T47D (cell line): ENCODE measurements at regions not wholly inside any gene's neighbourhood (a gene's known extent, or its start where the extent isn't known, plus 50 kb on each side); places are given as distances from the start of the nearest gene placed in this dataset.
A peak's percentile ranks its signal among the peaks of the same experiment; 100 is the strongest.

Experiments used
- DNase-seq, 2 experiments: peaks; one replicate each; pipeline versions ENCODE4 v3.0.0 to v3.0.0-alpha.2; 2011 to 2012; ENCODE audit warnings: low read depth in 1 of 2, low spot score in 1 of 2
- JUND ChIP-seq: IDR thresholded peaks from 2 replicates; pipeline ENCODE4 v1.6.1; 2012; ENCODE audit warnings: low read depth
- in situ Hi-C: cut with HindIII; loops from 2 replicates; pipeline ENCODE4 v1.10.0; 2016; ENCODE audit warnings: low sequenced_read_pairs, low pct_unique_long_range_greater_than_20kb

DNA sequence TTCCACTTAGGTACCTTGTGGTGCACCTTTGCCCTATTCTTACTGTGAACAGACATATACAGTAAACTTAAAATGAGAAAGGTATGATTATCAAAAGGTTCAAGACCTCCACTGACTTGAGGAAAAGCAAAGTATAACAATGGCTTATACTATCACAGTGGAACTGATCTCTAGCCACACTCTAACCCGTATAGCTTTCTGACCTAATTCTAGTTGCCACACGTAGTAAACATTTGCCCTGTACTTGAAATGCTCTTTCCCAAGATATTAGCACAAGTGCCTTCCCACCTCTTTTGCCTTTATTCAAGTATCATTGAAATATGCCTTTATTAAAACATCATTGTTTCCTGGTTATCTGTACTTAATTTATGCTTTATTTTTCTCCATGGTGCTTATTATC, 250.4 kb upstream of the PPFIA2 start:
- no peak for TF ChIP-seq JUND
- no peak for DNase-seq
- in situ Hi-C loops: no loop called here

DNA sequence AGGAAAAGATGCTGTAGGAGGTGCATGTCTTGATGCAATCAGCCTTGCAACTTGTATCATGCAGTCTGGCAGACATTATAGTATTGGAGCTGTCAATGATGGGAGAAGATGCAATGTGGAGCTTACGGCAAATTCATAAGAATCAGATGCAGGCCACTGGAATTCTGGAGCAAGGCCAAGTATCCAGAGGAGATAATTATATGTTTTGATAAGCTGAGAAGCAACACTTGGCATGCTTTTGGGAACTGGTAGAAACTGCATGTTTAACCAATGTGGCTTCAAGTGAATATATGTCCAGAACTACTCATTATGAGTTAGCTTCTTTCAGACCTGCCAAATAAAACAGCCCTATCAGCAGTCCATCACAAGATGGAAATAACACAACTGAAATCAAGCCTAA, 249.1 kb upstream of the PPFIA2 start:
- in situ Hi-C loops: no loop called here
- DNase-seq: no peak
- TF ChIP-seq JUND: no peak

DNA sequence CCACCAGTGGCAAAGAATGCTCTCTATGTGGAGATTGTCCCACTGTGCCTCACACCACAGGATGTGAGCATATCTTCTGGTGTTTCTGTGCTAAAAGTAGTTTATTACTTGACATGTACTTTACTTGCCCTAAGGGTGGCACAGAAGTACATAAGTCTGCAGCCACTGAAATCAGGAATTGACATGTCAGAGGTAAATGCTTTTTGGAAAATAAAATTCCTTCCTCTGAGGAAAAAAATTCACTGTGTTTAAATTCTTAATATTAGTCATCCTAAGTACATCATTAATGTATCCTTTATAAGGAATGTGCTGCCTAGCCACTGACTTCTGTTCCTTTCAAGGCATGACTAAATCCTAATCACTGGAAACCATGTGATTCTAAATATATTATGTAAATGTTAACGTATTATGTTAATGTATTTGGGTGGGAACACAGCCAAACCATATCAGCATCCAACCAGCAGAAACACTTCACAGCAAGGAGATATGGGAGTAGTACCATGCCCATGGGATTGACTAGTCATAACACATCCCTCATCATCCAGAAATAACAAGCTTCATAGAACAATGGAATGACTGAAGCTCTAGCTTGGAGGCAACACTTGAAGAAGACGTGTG, 239.7 kb upstream of the PPFIA2 start:
- DNase-seq: no peak
- TF ChIP-seq JUND: no peak
- in situ Hi-C loops: no loop called here

DNA sequence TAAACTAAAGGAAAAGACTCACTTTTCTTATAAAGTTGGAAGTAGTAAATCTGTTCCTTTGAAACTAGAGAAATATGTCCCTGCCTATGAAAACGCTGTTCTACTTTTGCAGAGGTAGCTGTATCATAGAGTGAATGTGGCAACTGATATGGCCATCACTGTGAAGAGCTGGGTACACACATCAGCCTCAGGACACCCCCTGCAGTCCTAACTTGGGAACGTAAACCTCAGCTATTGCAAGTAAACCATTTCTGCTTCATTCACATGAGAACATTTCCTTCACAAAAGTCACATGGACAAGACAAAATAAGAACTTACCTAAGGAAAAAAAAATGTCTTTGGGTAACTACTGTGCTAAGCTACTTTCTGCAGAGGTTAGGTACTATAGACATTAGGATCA, 233.3 kb upstream of the PPFIA2 start:
- peak in 1 of 2 experiments; percentile 63 for DNase-seq
- TF ChIP-seq JUND: no peak
- in situ Hi-C loops: no loop called here

DNA sequence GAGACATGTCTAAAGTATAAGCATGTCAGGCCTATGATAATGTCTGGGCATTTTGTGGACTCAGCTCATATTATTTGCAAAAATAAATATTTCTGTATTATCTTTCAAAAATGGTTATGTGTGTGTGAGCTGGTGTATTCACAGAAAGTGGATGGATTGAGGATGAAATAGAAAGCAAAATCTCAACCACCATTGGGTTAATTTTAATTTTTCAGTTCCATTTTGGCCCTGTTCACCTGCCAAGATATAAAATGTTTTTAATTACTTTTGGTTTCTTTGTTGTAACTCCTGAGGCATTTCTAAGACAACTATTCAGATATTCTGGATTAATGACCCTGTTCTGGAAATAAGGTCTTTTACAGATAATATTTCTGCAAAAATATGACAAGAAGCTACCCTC, 232.7 kb upstream of the PPFIA2 start:
- DNase-seq: no peak
- no peak for TF ChIP-seq JUND
- in situ Hi-C loops: no loop called here

DNA sequence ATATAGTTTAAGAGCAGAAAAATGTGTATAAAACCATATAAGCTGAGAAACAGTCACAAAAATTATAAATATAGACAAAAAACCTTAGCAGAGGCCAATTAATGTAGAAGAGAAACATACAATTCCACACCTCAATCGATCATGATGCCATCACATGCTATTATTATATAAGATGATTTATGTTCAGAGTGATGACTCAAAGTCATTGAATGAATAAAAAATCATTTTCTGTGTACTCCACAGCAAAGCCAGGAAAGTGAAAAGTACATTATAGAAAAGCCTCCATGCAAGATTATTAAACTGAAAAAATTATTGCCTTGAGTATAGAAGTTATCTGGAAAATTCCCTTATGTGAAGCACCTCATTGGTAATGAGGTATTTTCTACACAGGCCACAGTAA, 229.2 kb upstream of the PPFIA2 start:
- in situ Hi-C loops: no loop called here
- DNase-seq: no peak
- no peak for TF ChIP-seq JUND

DNA sequence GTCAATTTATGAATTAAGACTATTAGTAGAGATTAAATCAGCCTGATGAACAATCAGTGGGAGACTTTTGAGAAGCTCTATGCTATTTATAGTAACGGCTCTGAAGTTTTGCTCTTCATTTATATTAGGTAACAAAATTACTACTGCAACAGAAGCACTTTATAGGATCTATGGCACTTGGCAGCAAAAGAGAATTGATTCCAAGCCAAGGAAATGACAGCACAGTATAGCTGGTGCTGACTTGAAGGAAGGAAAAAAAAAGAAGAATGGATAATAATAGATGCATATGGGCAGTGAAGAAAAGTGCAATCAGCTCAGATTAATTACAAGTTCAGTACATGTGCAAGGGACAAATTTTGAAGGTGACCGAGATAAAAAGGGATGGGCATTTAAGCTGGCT, 228.2 kb upstream of the PPFIA2 start:
- TF ChIP-seq JUND: no peak
- DNase-seq: no peak
- in situ Hi-C loops: no loop called here

DNA sequence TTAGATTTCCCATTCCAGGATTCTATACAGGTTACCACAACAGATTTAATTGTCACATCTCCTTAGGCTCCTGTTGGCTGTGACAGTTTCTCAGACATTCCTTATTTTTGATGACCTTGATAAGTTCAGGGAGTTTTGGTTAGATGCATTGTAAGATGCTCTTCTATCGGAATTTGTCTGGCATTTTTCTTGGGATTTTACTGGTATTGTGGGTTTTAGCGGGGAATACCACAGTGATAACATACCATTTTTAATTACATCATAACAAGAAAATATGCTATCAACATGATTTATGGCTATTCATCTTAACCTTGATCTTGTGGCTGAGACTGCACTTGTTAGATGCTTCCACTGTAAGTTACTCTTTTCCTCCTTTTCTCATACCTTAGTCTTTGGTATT, 217.5 kb upstream of the PPFIA2 start:
- TF ChIP-seq JUND: no peak
- in situ Hi-C loops: no loop called here
- no peak for DNase-seq

DNA sequence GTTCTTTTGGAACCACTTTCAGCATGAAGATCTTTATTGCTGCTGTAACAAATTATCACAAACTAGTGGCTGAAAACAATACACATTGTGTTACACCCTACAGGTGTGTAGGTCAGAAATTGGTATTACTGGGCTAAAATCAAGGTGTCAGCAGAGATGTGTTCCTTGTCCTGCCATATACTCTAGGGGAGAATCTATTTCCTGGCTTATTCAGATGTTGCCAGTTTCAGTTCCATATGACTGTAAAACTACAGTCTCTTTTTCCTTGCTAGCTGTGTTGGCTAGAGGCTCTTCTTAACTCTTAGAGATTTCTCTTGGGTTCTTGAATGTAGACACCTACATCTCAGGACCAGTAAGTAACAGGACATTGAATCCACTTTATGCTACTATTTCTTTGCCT, 215.6 kb upstream of the PPFIA2 start:
- DNase-seq: no peak
- no peak for TF ChIP-seq JUND
- in situ Hi-C loops: no loop called here

DNA sequence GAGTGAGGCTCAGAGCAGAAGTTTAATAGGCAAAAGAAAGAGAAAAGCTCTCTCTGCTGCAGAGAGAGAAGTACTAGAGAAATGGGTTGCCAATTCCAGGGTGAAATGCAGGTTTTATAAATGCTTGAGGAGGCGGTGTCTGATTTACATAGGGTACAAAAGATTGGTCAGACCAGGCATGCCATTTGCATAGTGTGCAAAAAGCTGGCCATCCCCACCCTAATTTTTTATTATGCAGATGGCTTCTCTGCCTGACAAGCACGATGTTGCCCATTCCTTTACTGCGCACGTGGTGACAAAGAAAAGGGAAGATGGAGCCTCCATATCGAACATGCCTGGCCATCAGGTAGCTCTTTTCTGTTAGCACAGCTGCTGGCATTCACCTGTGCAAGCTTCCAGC, 209.3 kb upstream of the PPFIA2 start:
- peak in 1 of 2 experiments; percentile 80 for DNase-seq
- in situ Hi-C loops: no loop called here
- no peak for TF ChIP-seq JUND

DNA sequence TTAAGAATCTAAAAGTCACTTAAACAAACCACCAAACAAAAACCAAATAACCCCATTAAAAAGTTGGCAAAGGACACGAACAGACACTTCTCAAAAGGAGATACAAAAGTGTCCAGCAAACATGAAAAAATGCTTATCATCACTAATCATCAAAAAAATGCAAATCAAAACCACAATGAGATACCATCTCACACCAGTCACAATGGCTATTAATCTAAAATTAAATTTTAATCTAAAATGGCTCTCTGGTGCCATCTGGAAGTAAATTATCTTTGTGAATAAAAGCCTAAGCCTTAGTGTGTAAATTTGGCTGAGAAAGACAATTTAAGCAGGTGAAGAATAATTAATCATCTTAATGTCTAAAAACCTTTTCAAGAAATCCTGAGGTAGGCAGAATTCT, 204.5 kb upstream of the PPFIA2 start:
- in situ Hi-C loops: no loop called here
- no peak for TF ChIP-seq JUND
- no peak for DNase-seq

DNA sequence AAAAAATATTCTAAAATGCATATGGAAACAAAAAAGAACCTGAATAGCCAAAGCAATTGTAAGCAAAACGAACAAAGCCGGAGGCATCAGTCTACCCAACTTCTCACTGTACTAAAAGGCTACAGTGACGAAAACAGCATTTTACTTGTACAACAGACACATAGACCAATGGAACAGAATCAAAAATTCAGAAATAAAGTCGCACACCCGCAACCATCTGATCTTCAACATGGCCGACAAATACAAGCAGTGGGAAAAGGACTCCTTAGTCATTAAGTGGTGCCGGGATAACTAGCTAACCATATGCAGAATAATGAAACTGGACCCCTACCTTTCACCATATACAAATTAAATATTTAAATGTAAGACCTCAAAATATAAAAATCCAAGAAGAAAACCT, 203.9 kb upstream of the PPFIA2 start:
- in situ Hi-C loops: no loop called here
- no peak for DNase-seq
- no peak for TF ChIP-seq JUND

DNA sequence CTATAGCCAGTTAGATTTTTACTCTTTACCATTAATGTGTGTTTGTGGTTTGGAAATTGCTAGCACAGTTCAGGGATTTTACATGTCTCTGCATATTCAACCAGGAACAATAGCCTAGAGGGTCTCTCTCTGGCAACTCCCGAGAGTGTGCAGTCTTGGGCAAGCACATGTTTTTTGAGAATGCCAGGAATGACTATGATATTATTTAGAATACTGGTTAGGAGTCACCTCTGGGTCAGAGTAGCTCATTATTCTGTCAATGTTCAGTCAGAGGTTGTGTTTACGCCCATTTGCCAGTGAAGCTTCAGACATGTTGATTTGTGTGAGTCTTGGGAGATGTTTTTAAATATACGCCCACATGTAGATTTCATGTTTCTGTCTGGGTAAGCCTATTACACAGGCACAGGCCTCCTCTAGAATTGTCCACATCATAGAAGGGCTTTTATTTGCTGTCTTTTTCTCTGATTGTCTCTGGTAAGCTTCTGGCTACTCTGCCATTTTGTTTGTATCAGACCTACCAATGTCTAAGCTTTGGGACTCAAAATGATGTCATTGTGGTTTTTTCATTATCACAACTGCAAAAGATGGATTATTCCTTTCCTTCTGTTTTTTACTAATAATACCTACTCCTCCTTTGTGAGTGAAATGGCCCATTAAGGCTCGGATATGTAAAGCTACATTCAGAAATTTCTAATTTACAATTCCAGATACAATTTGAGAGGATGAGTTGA, 203.1 kb upstream of the PPFIA2 start:
- DNase-seq: no peak
- in situ Hi-C loops: no loop called here
- no peak for TF ChIP-seq JUND

DNA sequence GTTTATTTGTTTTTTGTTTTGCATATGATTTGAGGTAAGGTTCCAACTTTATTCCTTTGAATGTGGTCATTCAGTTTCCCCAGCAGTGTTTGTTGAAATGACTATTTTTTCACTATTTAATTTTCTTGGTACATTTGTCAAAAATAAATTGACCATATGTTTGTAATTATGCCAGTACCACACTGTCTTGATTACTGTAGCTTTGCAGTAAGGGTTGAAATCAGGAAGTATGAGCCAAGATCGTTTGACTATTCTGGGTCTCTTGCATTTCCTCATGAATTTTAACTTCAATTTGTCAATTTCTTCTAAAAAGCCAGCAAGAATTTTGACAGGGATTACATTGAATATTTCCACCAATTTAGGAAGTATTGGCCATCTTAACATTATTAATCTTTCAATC, 199.3 kb upstream of the PPFIA2 start:
- in situ Hi-C loops: no loop called here
- TF ChIP-seq JUND: no peak
- no peak for DNase-seq
